ENCODE measurements at regions not wholly inside any gene's neighbourhood (a gene's known extent, or its start where the extent isn't known, plus 50 kb on each side); places are given as distances from the start of the nearest gene placed in this dataset.

DNA sequence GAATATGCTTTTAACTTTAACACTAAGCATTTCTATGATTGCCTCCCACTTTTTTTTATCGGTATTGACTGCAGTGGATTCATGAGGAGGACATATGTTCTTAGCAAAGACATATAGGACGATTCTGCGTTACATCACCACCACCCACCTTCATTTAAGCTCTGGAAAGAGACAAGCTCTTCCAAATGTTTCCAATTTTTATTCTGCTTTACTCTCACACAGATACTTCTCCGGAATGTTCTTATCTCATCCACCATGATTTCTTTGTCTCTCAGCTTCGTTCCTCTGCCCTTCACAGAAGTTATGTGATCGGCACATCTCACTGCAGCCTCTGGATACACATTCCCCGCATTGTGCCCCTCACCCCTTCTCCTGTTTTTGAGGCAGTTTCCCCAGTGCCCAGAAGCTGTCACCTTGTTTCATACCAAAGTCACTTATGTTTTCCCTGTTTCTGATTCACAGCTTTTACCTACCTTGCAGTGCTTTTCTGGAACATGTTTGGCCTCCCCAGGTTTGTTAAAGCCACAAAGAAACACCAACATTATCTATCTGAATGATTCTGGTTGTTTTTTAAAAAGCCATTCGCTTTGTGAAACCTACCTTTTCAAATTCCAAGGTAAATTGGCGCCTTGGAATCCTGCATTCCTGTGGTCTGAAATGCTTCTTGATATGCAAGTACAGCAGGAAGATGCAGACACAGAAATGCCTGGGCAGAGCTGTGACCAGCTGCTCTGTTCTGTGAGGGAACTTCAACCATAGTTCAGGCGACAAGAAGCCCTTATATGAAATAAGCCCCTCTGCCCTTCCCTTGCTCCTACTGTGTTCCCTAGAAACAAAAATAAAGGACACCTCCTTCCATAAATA lies 1020.2 kb downstream of the TTLL7 start:
- DNase-seq (ENCODE audit: low read depth in 2 of 2), result no peak

DNA sequence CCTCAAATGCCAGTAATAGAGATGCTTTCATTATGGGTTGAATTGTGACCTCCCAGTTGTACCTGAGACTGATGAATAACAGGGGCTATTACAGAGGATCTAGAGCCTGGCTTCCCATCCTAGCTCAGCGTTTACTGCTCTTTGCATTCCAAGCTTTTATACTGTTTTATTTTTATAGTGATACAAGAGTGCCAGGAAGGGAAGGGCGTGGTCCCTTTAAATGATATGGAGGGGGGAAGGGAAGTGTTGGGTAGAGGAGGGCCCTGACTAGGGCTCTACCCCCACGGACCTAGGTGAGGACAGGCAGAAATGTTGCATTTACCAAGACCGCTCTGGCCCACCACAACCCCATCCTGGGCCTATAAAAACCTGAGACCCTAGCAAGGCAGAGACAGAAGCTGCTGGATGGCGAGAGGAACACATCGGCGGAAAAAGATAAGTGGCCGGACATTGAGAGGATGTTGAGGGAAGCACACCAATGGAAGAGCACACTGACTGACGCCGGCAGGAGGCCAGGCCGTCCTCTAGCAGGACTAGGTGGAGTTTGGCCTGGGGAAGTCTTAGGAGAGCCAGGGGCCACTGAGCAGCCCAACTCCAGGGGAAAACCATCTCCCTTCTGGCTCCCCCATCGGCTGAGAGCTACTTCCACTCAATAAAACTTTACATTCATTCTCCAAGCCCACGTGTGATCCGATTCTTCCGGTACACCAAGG lies 1025.9 kb downstream of the TTLL7 start:
- DNase-seq (ENCODE audit: low read depth in 2 of 2), result no peak

DNA sequence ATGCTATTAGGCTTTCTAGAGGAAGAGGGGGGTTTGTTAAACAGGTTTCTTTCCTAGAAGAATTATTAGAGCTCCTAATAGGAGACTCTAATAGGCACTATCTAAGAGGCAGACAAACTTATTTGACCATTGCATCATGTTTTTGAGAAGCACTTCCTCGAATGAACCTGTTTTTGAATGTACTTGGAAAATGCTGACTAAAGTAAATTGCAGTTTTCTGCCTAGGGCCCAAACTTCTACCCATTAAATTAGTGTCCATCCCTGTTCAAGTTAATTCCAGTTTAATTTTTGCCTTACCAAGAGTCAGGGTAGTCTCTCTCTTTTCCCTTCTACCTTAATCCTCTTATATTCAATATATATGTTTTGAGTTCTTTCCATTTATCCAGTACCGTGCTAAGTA lies 1029.6 kb downstream of the TTLL7 start:
- no peak for DNase-seq (ENCODE audit: low read depth in 2 of 2)

DNA sequence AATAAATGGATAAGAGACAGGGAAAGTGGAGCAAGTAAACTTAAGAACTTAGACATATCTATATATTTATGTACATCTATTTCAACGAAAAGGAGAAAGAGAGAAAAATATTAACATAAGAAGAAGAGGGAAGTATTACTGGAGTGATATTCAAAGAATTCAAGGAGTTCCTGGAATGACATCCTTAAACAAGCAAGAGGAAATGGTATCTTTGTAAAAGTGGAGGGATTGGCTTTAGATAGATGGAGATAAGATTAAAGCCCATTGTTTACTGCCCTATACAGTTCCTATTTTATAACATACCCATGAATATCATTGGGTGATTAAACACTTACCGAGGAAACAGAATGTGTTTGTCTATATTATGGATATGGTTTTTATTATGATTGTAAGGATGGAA lies 1036.3 kb downstream of the TTLL7 start:
- no peak for DNase-seq (ENCODE audit: low read depth in 2 of 2)

DNA sequence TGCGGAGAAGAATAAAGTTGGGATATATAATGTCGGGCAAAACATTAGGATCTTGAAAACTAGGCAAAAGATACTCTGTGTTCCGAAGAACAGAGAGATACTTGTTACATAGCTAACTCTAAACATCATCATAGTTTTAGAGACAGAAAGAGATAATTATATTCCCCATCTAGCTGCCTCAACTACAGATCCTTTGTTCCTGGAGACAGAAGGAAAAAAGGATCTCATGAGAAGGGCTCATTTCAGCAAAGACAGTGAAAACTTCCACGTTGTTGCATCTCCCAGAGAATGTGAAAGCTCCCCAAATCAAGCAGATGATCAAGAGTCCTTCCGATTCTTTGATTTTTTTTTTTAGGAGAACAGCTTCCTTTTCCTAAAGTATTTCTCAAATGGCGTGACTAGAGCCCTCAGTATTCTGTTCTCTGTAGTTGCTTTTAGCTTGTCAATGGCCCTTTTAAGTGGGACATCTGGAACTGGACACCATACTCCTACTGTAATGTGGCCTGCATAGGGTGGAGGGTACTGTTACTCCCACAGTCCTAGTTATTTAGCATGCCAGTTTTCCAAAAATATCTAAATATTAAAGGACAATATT lies 1048.2 kb downstream of the TTLL7 start:
- no peak for DNase-seq (ENCODE audit: low read depth in 2 of 2)

DNA sequence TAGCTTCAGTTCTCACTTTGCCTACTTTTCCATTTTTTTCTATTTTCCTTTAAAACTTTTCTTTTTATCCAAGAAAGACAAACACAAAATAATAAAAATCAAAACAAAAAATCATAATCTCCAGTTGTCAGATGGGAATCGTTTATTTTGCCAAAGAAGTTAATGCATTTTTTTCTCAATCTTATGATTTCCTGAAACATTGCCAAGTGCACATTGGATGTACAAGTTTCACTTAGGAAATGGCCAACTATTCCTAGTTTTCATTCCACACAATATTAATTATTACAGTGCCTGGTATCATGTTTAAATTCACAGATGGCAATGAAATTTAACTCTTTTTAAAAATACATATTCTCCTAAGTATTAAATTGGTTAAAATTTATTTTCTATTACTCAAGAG lies 1050.5 kb downstream of the TTLL7 start:
- DNase-seq (ENCODE audit: low read depth in 2 of 2), result peak in 1 of 2 donors; percentile 53

DNA sequence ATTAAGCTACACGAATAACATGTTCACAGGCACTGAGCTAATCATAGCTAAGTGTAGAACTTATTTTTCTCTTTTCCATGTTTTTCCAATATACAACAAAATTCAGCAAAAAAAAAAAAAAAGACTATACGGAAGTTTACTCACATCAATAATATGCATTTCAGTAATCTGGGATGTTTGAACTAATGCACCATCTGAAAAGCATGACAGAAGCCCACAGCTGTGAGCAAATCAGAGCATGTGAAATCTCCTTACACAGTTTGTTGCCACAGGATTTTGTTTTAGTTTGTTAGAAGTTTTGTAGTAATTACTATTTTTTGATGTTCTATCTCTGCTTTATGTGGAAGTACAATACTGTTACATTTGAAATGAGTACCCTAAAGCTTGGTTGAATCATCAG lies 1051.7 kb downstream of the TTLL7 start:
- DNase-seq (ENCODE audit: low read depth in 2 of 2), result no peak

DNA sequence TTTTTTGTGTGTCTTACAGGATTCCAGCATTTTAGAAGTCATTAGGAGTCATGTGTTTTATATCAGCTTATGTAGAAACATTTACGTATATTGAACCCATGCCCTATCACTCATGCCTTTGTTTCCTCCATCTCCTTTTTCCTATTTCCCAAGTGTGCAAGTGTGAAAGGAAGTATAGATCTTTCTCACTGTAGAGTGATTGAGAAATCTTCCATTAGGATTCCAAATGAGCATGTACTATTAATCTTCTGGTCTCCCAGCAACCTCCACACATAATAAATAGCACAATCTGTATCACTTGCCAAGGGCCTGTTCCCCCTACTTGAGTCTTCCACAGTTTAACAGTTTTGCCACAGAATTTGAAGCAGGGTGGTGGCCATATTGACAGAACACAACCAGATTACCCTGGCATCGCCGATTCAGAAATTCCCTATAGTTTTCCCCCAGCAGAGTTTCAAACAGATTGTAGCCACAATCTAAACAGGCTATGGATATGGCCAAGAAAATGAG lies 1052.8 kb downstream of the TTLL7 start:
- no peak for DNase-seq (ENCODE audit: low read depth in 2 of 2)

DNA sequence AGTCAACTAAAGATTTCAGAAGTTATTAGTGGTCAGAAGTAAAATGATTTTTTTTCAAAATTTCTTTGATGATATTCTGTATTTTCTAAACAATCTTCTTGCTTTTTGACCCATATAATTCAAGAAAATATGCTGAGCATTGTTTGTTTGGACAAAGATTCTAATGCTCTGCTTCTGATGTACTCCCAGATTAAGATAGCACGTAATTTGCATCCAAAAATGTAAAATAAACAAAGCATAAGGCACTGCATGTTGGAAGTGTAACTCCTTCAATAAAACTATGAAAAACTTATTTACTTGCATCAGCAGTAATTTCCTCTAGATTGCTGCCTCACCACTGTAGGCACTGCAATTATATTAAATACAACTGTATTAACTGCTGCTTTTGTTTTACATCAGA lies 1054.1 kb downstream of the TTLL7 start:
- no peak for DNase-seq (ENCODE audit: low read depth in 2 of 2)

DNA sequence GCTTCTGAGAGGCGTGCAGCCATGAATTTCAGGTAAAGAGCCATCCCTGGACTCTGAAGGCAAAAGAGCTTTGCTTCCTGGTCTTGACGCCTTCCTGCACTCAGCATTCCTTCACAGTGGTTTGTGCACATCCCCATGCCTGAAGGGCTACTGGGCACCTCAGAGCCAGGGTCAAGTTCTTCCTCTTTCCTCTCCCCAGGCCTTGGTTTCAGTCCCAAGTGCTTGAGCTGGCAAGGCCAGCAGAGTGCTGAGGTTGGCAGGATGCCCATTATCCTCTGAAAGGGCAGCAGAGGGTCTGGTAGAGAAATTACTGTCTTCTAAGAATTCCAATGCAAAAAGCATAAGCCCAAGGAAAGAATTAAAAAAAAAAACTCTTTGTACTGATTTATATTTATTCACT lies 1064.9 kb downstream of the TTLL7 start:
- DNase-seq (ENCODE audit: low read depth in 2 of 2), result peak in 1 of 2 donors; percentile 6

DNA sequence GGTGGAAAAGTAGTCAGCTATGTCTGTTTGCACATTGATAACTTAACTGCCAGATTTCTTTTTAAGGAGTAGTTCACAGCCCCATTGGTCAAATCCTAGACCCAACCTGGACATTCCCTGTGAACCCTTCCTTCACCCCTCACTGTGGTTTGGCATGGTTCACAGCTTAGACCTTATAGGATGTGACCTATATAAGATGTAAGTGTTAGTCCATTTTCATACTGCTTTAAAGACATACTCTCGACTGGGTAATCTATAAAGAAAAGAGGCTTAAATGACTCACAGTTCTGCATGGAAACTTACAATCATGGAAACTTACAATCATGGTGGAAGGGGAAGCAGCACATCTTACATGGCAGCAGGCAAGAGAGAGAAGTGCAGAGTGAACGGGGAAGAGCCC lies 1066.2 kb downstream of the TTLL7 start:
- no peak for DNase-seq (ENCODE audit: low read depth in 2 of 2)

DNA sequence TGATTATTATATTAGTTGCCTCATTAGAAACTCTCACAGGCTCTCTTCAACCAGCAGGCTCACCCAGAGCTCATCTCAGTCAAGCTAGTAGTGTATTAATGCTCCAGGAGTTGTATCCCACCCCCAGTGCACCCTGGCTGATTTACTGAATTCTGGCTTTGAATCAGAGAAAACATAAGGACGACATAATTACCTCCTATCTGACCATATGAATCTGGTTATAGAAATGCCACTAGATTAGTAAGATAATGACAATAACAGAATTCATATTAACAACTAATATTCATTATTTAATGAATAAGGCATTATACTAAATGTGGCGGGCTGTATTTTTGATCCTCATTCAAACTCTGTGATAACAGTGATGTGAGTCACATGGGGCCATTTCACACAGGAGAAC lies 1066.7 kb downstream of the TTLL7 start:
- no peak for DNase-seq (ENCODE audit: low read depth in 2 of 2)

DNA sequence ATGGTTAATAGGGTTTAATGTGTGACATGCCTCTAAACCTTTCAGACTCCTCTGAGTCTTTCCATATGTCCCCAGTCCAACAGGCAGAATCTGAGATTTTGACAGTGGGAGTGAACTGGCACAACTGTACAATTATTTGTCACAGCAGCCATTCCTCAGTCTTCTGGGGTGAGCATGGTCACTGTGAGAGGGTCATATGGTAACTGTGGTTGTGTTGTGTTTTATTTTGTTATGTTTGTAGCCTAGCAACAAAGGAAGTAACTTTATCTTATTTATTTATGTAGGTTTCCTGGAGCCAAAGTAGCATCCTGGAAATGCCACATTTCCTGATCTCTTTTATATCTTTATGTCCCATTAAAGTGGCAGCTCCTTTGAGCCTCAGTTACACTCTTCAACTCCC lies 1067.9 kb downstream of the TTLL7 start:
- peak; percentile 23 to 73 for DNase-seq (ENCODE audit: low read depth in 2 of 2)

DNA sequence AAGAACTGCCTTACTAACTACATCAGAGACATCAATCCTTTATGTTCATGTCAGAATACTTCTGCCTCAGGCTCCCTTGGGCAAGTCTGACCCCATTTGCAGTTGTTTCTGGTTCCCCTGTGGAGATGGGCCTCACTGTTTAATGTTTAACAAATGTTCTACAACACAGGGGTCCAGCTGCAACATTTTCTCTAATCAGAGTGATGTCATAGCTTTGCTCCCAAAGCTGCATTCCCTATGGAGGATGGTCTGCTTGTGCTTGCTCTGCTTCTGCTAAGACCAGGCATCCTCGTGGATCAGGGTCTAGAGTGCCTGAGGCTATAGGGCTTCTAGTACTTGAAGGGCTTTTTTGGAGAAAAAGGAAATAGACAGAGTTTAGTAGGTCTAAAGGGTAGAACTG lies 1071.2 kb downstream of the TTLL7 start:
- DNase-seq (ENCODE audit: low read depth in 2 of 2), result no peak

DNA sequence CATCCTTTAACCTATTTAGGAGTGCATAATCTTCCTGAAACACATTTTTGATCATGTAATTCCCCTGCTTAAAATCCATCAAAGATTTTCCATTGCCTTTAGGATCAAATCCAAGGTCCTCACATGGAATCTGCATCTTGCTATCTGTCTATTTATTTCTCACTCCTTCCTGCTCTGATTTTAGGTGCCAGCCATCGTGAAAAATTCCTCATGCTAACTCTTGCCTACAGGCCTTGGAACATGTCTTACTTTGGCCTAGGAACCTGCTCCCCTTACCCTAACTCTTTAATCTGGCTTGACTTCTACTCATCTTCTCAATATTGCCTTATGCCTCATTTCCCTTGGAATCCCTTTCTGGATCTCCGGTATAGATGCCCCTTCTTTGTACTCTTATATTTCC lies 1074.3 kb downstream of the TTLL7 start:
- DNase-seq (ENCODE audit: low read depth in 2 of 2), result no peak

DNA sequence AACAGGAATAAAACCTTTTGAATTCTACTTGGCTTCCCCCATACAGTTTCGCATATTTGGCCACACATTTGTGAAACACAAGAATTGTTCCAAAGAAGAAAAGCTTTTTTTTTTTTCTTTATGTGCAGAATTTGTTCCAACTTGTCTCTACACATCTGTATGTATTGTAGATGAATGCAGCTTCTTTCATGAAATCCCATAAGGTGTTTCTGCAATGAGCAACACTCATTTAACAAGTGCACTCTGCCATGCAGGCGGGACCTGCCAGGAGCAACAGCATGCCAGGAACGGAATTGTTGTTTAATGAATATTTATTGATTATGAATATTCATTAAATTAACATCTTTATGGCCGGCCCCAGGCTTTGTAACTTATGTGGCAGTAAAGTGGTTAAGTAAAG lies 1075.0 kb downstream of the TTLL7 start:
- DNase-seq (ENCODE audit: low read depth in 2 of 2), result no peak

DNA sequence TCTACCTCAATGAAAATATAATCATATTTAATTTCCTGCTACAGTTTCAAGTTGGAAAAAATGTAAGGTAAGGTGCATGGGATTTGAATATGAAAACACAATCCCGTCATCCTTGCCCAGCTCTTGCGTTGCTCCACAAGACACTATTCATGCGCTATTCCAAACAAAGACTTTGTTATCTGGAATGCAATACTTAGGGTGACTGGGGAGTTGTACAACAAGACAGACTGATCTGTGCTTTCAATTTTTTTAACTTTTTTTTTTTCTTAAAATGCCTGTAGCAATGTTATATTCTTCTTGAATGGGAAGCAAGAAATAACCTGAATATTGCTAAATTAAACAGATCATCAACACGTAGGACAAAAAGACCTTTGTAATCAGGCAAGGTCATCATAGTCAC lies 1077.2 kb downstream of the TTLL7 start:
- no peak for DNase-seq (ENCODE audit: low read depth in 2 of 2)

DNA sequence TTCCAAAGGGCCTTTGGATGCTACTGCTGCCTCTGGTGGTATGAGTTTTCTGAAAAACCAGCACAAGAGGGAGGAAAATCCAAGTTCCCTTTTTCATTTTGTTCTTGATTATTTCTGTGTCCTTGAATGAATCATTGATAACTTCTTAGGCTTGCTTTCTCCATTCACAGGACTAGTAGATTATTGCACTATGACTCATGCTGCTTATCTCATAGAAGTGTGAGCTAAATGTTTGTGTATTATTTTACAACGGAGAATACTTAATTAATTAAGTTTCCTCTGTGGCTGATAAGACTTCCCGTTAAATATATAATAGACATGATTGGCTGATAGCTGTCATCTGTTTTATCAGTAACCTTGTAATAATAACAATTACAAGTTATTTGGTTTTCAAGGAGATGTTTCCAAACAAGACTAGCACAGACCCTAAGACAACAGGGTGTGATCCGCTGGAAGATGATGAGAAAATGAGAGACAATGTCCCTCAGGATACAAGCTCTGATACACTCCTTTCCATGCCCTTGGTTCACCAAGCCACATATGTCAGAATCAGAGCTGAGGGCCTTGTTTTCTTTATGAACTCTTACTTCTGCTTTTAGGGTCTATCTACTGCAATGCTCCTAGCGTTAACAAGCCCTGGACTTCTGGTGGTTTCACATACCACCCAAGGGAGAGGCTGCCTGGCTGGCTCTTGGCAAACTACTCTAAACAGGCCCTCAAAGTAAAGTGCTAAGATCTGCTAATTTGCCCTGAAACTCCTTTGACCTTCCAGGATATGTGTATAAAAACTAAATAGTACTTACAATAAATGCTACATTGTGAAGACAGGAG lies 1078.3 kb downstream of the TTLL7 start:
- DNase-seq (ENCODE audit: low read depth in 2 of 2), result peak in 1 of 2 donors; percentile 73

DNA sequence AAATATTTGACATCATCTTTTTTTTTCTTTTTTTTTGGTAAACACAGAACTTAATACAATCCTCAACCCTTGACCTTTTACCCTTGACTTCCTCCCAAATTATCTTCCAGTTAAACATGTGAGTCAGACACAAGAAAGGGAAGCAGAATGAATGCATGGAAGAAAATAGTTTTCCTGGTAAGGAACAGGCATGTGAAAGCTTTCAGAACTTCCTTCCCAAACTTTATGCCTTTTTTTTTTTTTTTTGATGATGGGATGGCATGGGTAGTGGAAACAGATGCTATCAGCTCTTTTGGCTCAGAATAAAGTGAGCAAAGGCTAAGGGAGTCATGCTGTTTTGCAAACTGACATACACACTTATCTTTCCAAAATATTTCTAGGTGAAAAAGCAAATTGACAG lies 1079.1 kb downstream of the TTLL7 start:
- DNase-seq (ENCODE audit: low read depth in 2 of 2), result peak in 1 of 2 donors; percentile 90

DNA sequence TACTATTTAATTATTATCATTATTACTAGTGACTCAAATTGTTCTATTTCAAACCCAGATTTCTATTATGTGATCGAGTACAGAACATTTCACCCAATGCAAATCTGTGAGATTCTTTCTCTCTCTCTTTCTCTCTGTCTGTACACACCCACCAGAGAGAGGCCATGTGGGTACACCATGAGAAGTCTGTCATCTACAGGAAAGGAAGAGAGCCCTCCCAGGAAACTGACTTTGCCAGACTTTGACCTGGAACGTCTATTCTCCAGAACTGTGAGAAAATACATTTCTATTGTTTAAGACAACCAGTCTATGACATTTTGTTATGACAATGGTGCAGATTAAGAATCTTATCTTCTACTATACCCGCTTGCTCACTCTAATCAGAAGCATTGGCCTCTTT lies 1091.6 kb downstream of the TTLL7 start:
- DNase-seq (ENCODE audit: low read depth in 2 of 2), result peak in 1 of 2 donors; percentile 23

DNA sequence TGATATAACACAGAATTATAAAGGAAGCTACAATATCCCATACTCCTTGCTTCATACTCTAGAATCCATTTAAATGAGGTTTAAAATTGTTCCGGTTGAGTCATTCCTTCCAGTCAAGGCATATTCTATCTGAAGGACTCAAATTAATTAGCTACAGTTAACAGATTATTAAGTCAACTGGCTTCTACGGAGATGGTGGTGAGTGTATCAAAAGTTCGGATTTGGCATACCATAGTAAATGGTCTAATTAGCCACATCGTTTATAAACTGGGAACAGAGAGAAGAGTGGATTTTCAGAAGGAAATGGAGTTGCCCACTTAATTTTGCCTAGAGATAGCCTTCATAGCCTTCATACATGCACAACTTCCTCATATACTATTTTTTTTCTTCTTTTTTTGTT lies 1095.3 kb downstream of the TTLL7 start:
- DNase-seq (ENCODE audit: low read depth in 2 of 2), result no peak

DNA sequence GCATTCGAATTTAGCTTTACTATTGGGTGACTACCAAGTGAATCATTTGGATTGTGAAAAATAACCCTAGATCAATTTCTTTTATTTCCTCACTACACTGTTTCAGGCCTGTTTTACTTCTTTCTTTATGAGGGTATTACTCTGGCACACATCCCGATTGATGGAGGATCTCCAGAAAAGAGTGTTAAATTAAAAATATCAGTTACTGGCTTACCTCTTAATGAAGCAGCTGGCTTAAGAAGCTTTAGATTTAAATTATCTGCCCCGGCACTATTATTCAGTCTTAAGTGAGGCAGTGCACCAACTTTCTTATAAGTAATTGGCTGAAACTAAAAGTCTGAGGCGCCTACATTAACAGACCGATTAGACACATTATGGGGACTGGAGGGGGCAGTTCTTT lies 1097.4 kb downstream of the TTLL7 start:
- DNase-seq (ENCODE audit: low read depth in 2 of 2), result no peak
